Skeletal muscle cell (primary cell): ENCODE measurements at regions not wholly inside any gene's neighbourhood (a gene's known extent, or its start where the extent isn't known, plus 50 kb on each side); places are given as distances from the start of the nearest gene placed in this dataset.
"Not testable (repeated sequence)": the region's sequence is repeated elsewhere in the genome, so short reads cannot be mapped to it uniquely, and the experiment has no call there.

Source experiments
- DNase-seq: peaks from one replicate; pipeline ENCODE4 v3.0.0-alpha.2; 2010; ENCODE audit warnings: low read depth
- H3K4me3 ChIP-seq: 2 replicates; pipeline ENCODE4 v1.5.1; 2011; ENCODE audit warnings: low read depth, mild to moderate bottlenecking, control low read depth, low read length, moderate library complexity

- no peak for DNase-seq
- no peak overlapping the region for H3K4me3 ChIP-seq
These were observed 50.0 kb upstream of the ABLIM1 start for GRCh38 chr10:114708084-114708483.

GRCh38 chr10:114708717-114709335 lies 50.8 kb upstream of the ABLIM1 start:
- peak; percentile 37 for DNase-seq
- H3K4me3 ChIP-seq: no peak overlapping the region

GRCh38 chr10:114709984-114710383 lies 51.9 kb upstream of the ABLIM1 start:
- no peak overlapping the region for H3K4me3 ChIP-seq
- DNase-seq: no peak

DNA sequence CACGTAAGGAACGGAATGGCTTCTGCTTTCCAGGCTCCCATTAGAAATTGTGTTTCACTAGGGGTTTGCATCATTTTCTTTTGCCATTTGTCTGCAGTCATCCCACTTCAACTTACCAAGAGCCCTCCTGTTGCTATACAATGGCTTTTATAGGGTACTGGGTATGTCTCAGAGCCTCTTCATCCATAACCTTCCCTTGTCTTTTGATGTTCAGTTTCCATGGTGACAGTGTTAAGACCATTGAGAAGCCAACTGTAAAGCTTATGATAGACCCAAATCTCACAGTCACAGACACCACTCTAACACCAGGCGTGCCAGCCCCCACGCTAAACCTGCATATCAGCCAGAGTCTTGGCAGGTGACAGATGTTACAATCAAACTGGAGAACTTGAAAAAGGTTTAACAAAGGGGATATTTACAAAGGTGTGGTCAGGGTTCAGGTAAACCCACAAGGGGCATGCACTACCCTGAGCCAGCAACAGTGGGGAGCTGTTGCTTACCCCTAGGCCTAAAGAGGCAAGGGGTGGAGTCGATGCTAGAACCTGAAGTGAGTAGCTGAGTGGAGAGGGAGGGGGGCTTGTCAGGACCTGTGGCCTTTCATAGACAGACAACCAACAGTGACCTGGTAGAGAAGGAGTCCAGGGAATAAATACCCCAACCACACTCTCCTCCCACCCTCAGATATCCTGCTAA lies 53.2 kb upstream of the ABLIM1 start:
- DNase-seq: no peak
- no peak overlapping the region for H3K4me3 ChIP-seq

GRCh38 chr10:114711869-114712250 lies 53.8 kb upstream of the ABLIM1 start:
- DNase-seq: no peak

DNA sequence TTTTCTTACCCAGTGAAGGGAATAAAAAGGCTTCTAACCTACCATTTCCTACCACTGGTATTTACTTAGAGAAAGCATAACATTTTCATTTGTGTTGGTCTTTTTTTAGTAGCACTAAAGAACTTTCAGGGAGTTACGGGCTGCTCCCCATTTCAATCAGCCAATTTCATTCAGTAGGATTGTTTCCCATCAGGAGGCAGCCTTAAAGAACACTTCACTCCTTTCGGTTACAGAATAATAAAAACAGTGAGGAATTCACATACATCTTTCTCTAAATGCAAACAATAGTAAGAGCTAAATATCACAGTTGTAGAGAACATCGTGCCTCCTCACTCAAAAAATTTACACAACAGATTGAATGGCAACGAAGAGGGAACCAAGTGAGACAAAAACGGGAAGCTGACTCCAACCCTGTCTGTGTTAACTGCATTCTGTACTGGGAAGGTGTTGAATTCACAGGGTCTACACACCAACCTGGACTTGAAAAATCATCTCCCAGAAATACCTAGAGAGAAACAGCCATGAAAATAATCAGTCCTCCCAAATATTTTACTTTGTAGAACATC lies 55.5 kb upstream of the ABLIM1 start:
- H3K4me3 ChIP-seq: no peak overlapping the region
- no peak for DNase-seq

More at GRCh38 chr10:114711869-114712250, 53.8 kb upstream of the ABLIM1 start:
- no peak overlapping the region for H3K4me3 ChIP-seq

DNA sequence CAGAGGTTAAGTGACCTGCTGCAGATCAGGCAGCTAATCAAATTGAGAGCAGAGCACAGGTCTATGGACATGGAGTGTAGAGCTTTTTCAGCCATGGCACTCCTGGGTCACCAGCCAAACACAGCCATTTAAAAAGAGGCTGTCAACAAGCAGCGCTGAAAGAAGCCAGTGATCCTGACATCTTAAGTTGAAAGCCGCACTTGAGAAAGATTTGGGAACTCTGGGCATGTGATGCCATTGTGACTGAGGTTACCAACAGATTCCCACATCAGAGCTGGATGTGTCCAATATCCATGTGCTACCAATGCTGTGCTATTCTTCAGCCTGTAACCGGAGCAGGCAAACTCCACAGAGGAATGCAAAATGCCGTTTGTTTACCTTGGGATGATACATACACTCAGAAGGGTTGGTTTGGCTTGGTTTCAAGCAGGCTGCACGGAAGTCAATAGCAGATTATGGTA lies 56.2 kb upstream of the ABLIM1 start:
- no peak overlapping the region for H3K4me3 ChIP-seq
- DNase-seq: peak; percentile 85

GRCh38 chr10:114715171-114715670 lies 57.1 kb upstream of the ABLIM1 start:
- no peak for DNase-seq
- no peak overlapping the region for H3K4me3 ChIP-seq

GRCh38 chr10:114716811-114717404 lies 58.8 kb upstream of the ABLIM1 start:
- H3K4me3 ChIP-seq: no peak overlapping the region
- DNase-seq: no peak

DNA sequence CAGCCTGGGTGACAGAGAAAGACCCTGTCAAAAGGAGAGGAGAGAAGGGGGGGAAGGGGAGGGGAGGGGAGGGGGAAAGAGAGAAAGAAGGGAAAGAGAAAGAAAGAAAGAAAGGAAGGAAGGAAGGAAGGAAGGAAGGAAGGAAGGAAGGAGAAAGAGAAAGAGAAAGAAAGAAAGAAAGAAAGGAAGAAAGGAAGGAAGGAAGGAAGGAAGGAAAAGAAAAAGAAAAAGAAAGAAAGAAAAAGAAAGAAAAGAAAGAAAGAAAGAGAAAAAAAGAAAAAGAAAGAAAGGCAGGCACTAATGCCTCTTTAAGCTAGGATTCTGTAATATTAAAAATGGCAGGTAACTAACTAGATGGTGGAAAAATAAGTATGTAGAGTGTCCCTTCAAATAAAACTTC lies 59.8 kb upstream of the ABLIM1 start:
- not testable (repeated sequence) for H3K4me3 ChIP-seq, DNase-seq

DNA sequence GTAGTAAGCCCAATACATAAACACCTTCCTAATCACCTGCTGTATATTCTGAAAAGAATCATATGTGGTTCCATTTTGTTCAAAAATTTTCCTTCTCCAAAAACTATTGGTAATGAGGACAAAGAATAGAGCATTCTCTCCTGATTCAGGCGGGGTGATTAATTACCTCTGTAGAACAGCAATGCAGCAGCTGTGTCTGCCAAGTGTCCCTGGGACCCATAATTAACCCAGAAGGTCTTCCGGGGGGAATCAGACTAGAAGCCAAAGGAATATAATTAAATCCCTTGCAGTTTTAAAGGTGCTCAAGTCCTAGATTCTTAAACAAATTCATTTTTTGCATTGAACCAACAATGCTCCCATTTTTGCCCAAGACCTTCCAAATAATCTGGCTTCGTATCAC lies 60.3 kb upstream of the ABLIM1 start:
- no peak overlapping the region for H3K4me3 ChIP-seq
- DNase-seq: no peak

GRCh38 chr10:114719311-114719710 lies 61.2 kb upstream of the ABLIM1 start:
- no peak overlapping the region for H3K4me3 ChIP-seq
- no peak for DNase-seq

GRCh38 chr10:114720023-114720422 lies 61.9 kb upstream of the ABLIM1 start:
- not testable (repeated sequence) for H3K4me3 ChIP-seq, DNase-seq

DNA sequence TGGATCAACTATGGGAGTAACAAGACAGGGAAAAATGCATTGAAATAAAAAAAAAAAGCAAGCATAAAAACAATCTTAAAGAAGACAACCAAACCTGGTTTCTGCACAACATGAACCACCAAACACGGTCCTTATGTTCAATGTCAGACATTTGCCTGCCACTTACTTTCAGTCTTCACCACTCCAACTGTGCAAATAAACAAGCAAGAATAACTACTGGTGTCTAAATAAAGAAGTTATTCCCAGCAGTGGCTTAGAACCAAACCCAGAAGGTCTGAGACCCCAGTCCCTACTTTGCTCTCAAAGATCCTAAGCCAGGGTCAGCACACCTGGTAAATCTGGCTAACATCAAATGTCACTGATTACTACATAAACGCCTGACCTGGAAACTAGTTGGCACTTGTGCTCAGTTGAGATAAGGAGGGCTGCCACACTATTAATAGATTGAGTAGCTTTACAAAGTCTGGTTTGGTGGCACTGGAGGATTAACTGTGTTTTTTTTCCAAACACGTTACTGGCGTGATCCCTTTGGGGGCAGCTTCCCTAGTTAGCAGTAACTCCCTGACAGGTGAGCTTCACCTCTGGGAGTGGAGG lies 62.7 kb upstream of the ABLIM1 start:
- DNase-seq: no peak
- H3K4me3 ChIP-seq: no peak overlapping the region

GRCh38 chr10:114722136-114722535 lies 64.1 kb upstream of the ABLIM1 start:
- DNase-seq, H3K4me3 ChIP-seq: not testable (repeated sequence)

DNA sequence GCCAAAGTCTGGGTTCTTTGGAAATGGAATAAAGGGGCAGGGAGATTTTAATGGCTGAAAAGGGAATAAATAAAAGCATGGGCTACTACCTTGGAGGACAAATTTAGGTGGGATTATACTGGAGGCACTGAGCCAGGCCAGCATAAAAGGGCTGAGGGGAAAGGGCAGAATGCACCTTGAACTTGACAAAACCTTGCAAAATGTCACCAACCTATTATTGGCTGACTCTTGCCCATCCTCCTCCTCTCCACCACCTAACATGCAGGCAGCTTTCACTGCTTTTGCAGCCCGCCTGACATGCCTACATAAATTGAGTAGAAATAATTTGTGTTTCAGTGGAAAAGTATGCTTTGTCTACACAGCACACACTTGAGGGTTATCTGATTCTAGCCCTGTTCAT lies 65.3 kb upstream of the ABLIM1 start:
- no peak overlapping the region for H3K4me3 ChIP-seq
- no peak for DNase-seq

DNA sequence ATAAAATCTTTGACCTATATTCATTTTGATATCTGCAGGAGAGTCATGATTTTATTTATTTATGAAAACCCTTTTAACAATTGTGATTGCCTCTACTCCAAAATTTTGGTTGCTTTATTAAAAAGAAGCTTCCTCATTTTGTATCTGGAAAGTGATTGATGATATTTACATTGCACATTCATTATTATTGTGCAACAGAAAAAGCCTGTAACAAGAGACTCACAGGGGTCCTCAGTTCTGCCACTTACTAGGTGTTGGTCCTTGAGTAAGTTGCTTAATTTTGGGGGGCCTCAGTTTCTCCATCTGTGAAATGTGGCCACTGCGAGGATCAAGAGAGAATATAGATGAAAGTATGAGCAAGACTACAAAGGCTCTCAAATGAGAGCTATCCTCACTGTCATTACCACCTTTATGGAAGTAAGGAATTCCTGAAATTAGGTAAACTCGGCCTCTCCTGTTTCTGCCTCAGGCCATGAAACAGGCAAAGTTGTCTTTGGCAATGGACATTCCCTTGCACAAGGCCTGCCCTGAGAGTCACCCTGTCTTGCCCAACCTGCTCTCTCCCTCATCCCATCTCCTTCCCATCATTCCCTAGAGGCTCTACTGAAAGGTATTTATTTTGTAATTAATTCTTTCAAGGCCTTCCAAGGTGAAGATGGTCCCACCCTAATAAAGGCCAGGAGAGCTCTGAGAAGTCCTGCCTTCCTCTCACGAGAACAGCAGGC lies 66.1 kb upstream of the ABLIM1 start:
- H3K4me3 ChIP-seq: no peak overlapping the region
- no peak for DNase-seq

DNA sequence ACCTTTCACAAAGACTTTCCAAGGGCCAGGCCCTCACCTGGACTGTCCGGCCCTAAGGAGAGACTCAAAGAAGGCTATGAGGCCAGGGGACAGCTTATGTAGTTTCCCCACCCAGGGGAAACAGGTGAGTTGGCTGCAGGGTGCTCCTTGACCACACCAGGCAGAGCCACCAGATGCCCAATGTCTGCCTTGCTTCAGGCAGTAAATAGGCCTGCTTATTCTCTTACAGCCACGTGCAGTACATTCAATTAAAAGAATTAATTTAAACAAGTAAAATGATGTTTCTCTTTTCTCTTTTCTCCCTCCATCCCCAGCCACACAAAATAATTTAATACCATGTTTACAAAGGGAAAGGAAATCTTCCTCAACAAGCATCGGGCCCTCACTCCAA lies 66.6 kb upstream of the ABLIM1 start:
- H3K4me3 ChIP-seq: no peak overlapping the region
- DNase-seq: no peak

- no peak for DNase-seq
- no peak overlapping the region for H3K4me3 ChIP-seq
These were observed 68.8 kb upstream of the ABLIM1 start for GRCh38 chr10:114726820-114727271.
